Endothelial cell of umbilical vein (primary cell): ENCODE measurements at regions not wholly inside any gene's neighbourhood (a gene's known extent, or its start where the extent isn't known, plus 50 kb on each side); places are given as distances from the start of the nearest gene placed in this dataset.

ENCODE experiments used
- CTCF ChIP-seq, 2 donors: IDR thresholded peaks; 1 replicate in 1 of 2; 2 replicates in 1 of 2; pipeline ENCODE4 v1.5.1; 2011; ENCODE audit warnings: low read length in 2 of 2, mild to moderate bottlenecking in 2 of 2, moderate library complexity in 2 of 2, control low read depth in 1 of 2, inconsistent platforms in 1 of 2, low read depth in 1 of 2; ENCODE audit not compliant: insufficient read depth in 1 of 2; ENCODE audit errors: extremely low read depth in 1 of 2
- EZH2 ChIP-seq: IDR thresholded peaks from 2 replicates; pipeline ENCODE4 v1.6.1; 2012; ENCODE audit warnings: borderline replicate concordance, low read depth, mild to moderate bottlenecking, moderate library complexity, low read length, inconsistent platforms; ENCODE audit not compliant: severe bottlenecking
- MAX ChIP-seq: IDR thresholded peaks from 2 replicates; pipeline ENCODE4 v1.6.1; 2011; ENCODE audit not compliant: insufficient read depth, insufficient read length

GRCh38 chrX:39955625-39956024 is 142.1 kb downstream of the BCOR start:
- TF ChIP-seq CTCF (IDR thresholded peaks at IDR 0.05; ENCODE audit: extremely low read depth in 1 of 2, insufficient read depth in 1 of 2, low read depth in 1 of 2, low read length in 2 of 2), result no peak
- no peak for TF ChIP-seq EZH2
- no peak for TF ChIP-seq MAX
